ENCODE measurements at regions not wholly inside any gene's neighbourhood (a gene's known extent, or its start where the extent isn't known, plus 50 kb on each side); places are given as distances from the start of the nearest gene placed in this dataset.

DNA sequence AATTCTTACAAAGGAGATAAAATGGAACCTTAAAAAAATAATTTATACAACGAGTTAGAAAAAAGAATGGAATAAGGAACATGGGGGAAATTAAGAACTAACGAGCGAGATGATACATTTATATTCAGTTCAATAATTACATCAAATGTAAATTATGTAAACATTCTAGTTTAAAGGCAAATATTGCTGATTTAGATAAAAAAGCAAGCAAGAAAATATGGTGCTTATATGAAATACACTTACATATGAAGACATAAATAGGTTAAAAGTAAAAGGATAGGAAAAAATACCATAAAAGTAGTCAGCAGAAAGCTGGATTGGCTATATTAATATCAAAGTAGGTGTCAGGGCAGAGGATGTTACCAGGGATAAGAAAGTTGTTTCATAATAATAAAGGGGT, 127.0 kb upstream of the AHR start:
- Histone ChIP-seq H3K4me3 (ENCODE audit: low read depth, low read length, poor library complexity, severe bottlenecking) (no peak overlapping the region), H3K4me1 (ENCODE audit: insufficient read depth, low read length, severe bottlenecking) (no peaks in the 10 kb centered on the region), H2AFZ (ENCODE audit: low read length) (no peak overlapping the region), H3K79me2 (ENCODE audit: insufficient read depth, low read length) (no peaks in the 10 kb centered on the region), H3K9me3 (ENCODE audit: low read length) (no peaks in the 10 kb centered on the region), H3K27me3 (ENCODE audit: insufficient read depth, low read length) (no peaks in the 10 kb centered on the region), H3K36me3 (ENCODE audit: insufficient read depth, low read length) (no peaks in the 10 kb centered on the region), H3K27ac (ENCODE audit: low read depth, low read length, poor library complexity, severe bottlenecking) (no peak overlapping the region), H4K20me1 (ENCODE audit: insufficient read depth, low read length) (no peaks in the 10 kb centered on the region), H3F3A (ENCODE audit: insufficient read depth, low read length) (no peaks in the 10 kb centered on the region), H3K9ac (ENCODE audit: low read length) (no peak overlapping the region), H3K4me2 (ENCODE audit: low read length) (no peak overlapping the region), H3K9me2 (ENCODE audit: low read depth, low read length) (no peaks in the 10 kb centered on the region)
- TF ChIP-seq EZH2 (IDR thresholded peaks at IDR 0.05; ENCODE audit: borderline replicate concordance, low read length) = no peak
- TF ChIP-seq, protein P1, sequence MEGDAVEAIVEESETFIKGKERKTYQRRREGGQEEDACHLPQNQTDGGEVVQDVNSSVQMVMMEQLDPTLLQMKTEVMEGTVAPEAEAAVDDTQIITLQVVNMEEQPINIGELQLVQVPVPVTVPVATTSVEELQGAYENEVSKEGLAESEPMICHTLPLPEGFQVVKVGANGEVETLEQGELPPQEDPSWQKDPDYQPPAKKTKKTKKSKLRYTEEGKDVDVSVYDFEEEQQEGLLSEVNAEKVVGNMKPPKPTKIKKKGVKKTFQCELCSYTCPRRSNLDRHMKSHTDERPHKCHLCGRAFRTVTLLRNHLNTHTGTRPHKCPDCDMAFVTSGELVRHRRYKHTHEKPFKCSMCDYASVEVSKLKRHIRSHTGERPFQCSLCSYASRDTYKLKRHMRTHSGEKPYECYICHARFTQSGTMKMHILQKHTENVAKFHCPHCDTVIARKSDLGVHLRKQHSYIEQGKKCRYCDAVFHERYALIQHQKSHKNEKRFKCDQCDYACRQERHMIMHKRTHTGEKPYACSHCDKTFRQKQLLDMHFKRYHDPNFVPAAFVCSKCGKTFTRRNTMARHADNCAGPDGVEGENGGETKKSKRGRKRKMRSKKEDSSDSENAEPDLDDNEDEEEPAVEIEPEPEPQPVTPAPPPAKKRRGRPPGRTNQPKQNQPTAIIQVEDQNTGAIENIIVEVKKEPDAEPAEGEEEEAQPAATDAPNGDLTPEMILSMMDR (IDR thresholded peaks at IDR 0.05; ENCODE audit: low read length) = no peak

DNA sequence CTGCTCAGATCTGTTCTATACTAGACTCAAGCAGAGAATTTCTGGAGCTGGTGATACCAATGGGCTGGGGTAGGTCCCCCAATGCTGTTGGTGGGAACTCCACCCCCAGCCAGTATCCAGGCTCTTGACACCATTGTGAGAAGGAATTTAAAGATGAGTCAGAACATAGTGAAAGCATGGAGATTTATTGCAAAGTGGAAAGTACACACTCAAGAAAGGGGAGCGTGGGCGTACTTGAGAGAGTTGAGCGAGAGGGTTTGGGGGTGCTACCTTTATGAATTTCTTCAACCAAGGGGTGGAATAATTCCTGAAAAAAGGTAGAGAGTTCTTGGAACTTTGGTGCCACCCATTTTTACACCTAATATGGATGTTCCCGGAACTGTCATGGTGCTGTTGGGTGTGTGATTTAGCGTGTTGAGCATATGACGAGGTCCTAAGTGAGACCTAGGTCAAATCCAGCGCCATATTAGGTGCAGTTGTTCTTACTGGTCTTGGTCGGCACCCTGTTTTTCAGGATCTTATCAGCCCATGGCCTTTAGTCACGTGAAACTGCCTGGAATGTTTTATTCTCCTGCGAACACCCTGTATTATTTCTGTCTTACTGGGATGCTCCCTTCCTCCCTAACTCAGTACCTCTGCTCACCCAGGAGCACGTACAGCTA, 122.0 kb upstream of the AHR start:
- no peak overlapping the region for H3K9ac ChIP-seq (ENCODE audit: low read length)
- H2AFZ ChIP-seq (ENCODE audit: low read length) = no peak overlapping the region
- no peaks in the 10 kb centered on the region for H3K4me1 ChIP-seq (ENCODE audit: insufficient read depth, low read length, severe bottlenecking)
- H3K36me3 ChIP-seq (ENCODE audit: insufficient read depth, low read length) = no peaks in the 10 kb centered on the region
- TF ChIP-seq EZH2 (IDR thresholded peaks at IDR 0.05; ENCODE audit: borderline replicate concordance, low read length) = no peak
- TF ChIP-seq, protein P1 (IDR thresholded peaks at IDR 0.05; ENCODE audit: low read length) = no peak
- H3F3A ChIP-seq (ENCODE audit: insufficient read depth, low read length) = no peaks in the 10 kb centered on the region
- H3K27ac ChIP-seq (ENCODE audit: low read depth, low read length, poor library complexity, severe bottlenecking) = no peak overlapping the region
- H3K79me2 ChIP-seq (ENCODE audit: insufficient read depth, low read length) = no peaks in the 10 kb centered on the region
- no peaks in the 10 kb centered on the region for H3K27me3 ChIP-seq (ENCODE audit: insufficient read depth, low read length)
- no peaks in the 10 kb centered on the region for H4K20me1 ChIP-seq (ENCODE audit: insufficient read depth, low read length)
- no peaks in the 10 kb centered on the region for H3K9me2 ChIP-seq (ENCODE audit: low read depth, low read length)
- H3K9me3 ChIP-seq (ENCODE audit: low read length) = no peaks in the 10 kb centered on the region
- H3K4me3 ChIP-seq (ENCODE audit: low read depth, low read length, poor library complexity, severe bottlenecking) = no peak overlapping the region
- no peak overlapping the region for H3K4me2 ChIP-seq (ENCODE audit: low read length)

DNA sequence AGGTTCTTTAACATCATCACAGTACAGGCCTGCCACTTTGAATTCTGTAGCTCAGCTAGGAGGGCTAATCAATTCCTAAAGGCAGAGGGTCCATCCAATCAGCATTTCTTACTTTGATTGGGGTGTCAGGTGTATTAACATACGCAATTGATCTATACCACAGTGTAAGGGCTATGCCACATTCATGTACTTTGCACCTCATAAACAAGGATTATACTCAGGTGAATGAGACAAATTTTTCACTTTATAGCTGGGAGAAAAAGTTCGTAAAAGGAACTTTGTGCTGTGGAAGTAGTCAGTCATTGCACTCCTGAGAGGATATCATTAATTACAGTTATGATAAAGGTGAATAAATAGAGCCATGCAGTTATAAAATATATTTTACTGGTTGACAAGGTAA, 119.9 kb upstream of the AHR start:
- TF ChIP-seq, protein P1 (IDR thresholded peaks at IDR 0.05; ENCODE audit: low read length) = no peak
- no peak for TF ChIP-seq EZH2 (IDR thresholded peaks at IDR 0.05; ENCODE audit: borderline replicate concordance, low read length)
- no peak overlapping the region for H3K9ac ChIP-seq (ENCODE audit: low read length)

More for the DNA sequence above, 119.9 kb upstream of the AHR start:
- Histone ChIP-seq H4K20me1 (ENCODE audit: insufficient read depth, low read length) (no peaks in the 10 kb centered on the region), H3K9me3 (ENCODE audit: low read length) (no peaks in the 10 kb centered on the region), H3K27ac (ENCODE audit: low read depth, low read length, poor library complexity, severe bottlenecking) (no peak overlapping the region), H3K4me3 (ENCODE audit: low read depth, low read length, poor library complexity, severe bottlenecking) (no peak overlapping the region), H2AFZ (ENCODE audit: low read length) (no peak overlapping the region), H3K36me3 (ENCODE audit: insufficient read depth, low read length) (no peaks in the 10 kb centered on the region), H3K4me1 (ENCODE audit: insufficient read depth, low read length, severe bottlenecking) (no peaks in the 10 kb centered on the region), H3K4me2 (ENCODE audit: low read length) (no peak overlapping the region), H3K79me2 (ENCODE audit: insufficient read depth, low read length) (no peaks in the 10 kb centered on the region), H3F3A (ENCODE audit: insufficient read depth, low read length) (no peaks in the 10 kb centered on the region), H3K27me3 (ENCODE audit: insufficient read depth, low read length) (no peaks in the 10 kb centered on the region), H3K9me2 (ENCODE audit: low read depth, low read length) (no peaks in the 10 kb centered on the region)
